ENCODE measurements at regions not wholly inside any gene's neighbourhood (a gene's known extent, or its start where the extent isn't known, plus 50 kb on each side); places are given as distances from the start of the nearest gene placed in this dataset.

GRCh38 chr13:50519866-50520265, 323.6 kb downstream of the DLEU7 start:
- no peak overlapping the region for H3K27ac ChIP-seq (ENCODE audit: low read depth, low read length)
- H3K4me1 ChIP-seq (ENCODE audit: control insufficient read depth, insufficient read depth, low read length) = peaks cover 10% of the 10 kb centered on the region; the same call in 1 of the 2 replicates

GRCh38 chr13:50521006-50521830, 322.3 kb downstream of the DLEU7 start:
- H3K36me3 ChIP-seq (ENCODE audit: control insufficient read depth, insufficient read depth, low read length) = no peaks in the 10 kb centered on the region
- no peak overlapping the region for H3K4me3 ChIP-seq (ENCODE audit: low read depth, low read length)
- no peak overlapping the region for H3K27ac ChIP-seq (ENCODE audit: low read depth, low read length)
- H3K4me1 ChIP-seq (ENCODE audit: control insufficient read depth, insufficient read depth, low read length) = peaks cover 10% of the 10 kb centered on the region; the same call in 1 of the 2 replicates
- no peaks in the 10 kb centered on the region for H3K27me3 ChIP-seq (ENCODE audit: control insufficient read depth, insufficient read depth, low read length)
- H3K9ac ChIP-seq (ENCODE audit: low read depth, low read length) = no peak overlapping the region
- no peaks in the 10 kb centered on the region for H3K9me3 ChIP-seq (ENCODE audit: control insufficient read depth, insufficient read depth, low read length)

More at GRCh38 chr13:50519866-50520265, 323.6 kb downstream of the DLEU7 start:
- Histone ChIP-seq H3K36me3 (ENCODE audit: control insufficient read depth, insufficient read depth, low read length) (no peaks in the 10 kb centered on the region), H3K4me3 (ENCODE audit: low read depth, low read length) (no peak overlapping the region), H3K9ac (ENCODE audit: low read depth, low read length) (no peak overlapping the region), H3K27me3 (ENCODE audit: control insufficient read depth, insufficient read depth, low read length) (no peaks in the 10 kb centered on the region), H3K9me3 (ENCODE audit: control insufficient read depth, insufficient read depth, low read length) (no peaks in the 10 kb centered on the region)

- H3K27ac ChIP-seq (ENCODE audit: low read depth, low read length) = no peak overlapping the region
These were observed 321.7 kb downstream of the DLEU7 start for GRCh38 chr13:50521831-50522149.

GRCh38 chr13:50522506-50522905, 321.0 kb downstream of the DLEU7 start:
- H3K27ac ChIP-seq (ENCODE audit: low read depth, low read length) = no peak overlapping the region
- H3K4me3 ChIP-seq (ENCODE audit: low read depth, low read length) = no peak overlapping the region
- no peak overlapping the region for H3K9ac ChIP-seq (ENCODE audit: low read depth, low read length)
- no peaks in the 10 kb centered on the region for H3K36me3 ChIP-seq (ENCODE audit: control insufficient read depth, insufficient read depth, low read length)
- peaks cover 10% of the 10 kb centered on the region; the same call in 1 of the 2 replicates for H3K4me1 ChIP-seq (ENCODE audit: control insufficient read depth, insufficient read depth, low read length)
- no peaks in the 10 kb centered on the region for H3K9me3 ChIP-seq (ENCODE audit: control insufficient read depth, insufficient read depth, low read length)
- no peaks in the 10 kb centered on the region for H3K27me3 ChIP-seq (ENCODE audit: control insufficient read depth, insufficient read depth, low read length)

More at GRCh38 chr13:50521831-50522149, 321.7 kb downstream of the DLEU7 start:
- H3K36me3 ChIP-seq (ENCODE audit: control insufficient read depth, insufficient read depth, low read length) = no peaks in the 10 kb centered on the region
- no peak overlapping the region for H3K4me3 ChIP-seq (ENCODE audit: low read depth, low read length)
- H3K9ac ChIP-seq (ENCODE audit: low read depth, low read length) = no peak overlapping the region
- no peaks in the 10 kb centered on the region for H3K27me3 ChIP-seq (ENCODE audit: control insufficient read depth, insufficient read depth, low read length)
- peaks cover 10% of the 10 kb centered on the region; the same call in 1 of the 2 replicates for H3K4me1 ChIP-seq (ENCODE audit: control insufficient read depth, insufficient read depth, low read length)
- no peaks in the 10 kb centered on the region for H3K9me3 ChIP-seq (ENCODE audit: control insufficient read depth, insufficient read depth, low read length)

- H3K27ac ChIP-seq (ENCODE audit: low read depth, low read length) = no peak overlapping the region
- peaks cover 6% of the 10 kb centered on the region; the same call in 1 of the 2 replicates for H3K4me1 ChIP-seq (ENCODE audit: control insufficient read depth, insufficient read depth, low read length)
- no peaks in the 10 kb centered on the region for H3K27me3 ChIP-seq (ENCODE audit: control insufficient read depth, insufficient read depth, low read length)
- no peaks in the 10 kb centered on the region for H3K9me3 ChIP-seq (ENCODE audit: control insufficient read depth, insufficient read depth, low read length)
- no peaks in the 10 kb centered on the region for H3K36me3 ChIP-seq (ENCODE audit: control insufficient read depth, insufficient read depth, low read length)
- no peak overlapping the region for H3K4me3 ChIP-seq (ENCODE audit: low read depth, low read length)
- H3K9ac ChIP-seq (ENCODE audit: low read depth, low read length) = no peak overlapping the region
These were observed 320.2 kb downstream of the DLEU7 start for GRCh38 chr13:50523307-50523706.

- Histone ChIP-seq H3K36me3 (ENCODE audit: control insufficient read depth, insufficient read depth, low read length) (no peaks in the 10 kb centered on the region), H3K4me3 (ENCODE audit: low read depth, low read length) (no peak overlapping the region), H3K4me1 (ENCODE audit: control insufficient read depth, insufficient read depth, low read length) (peaks cover 14% of the 10 kb centered on the region), H3K9me3 (ENCODE audit: control insufficient read depth, insufficient read depth, low read length) (no peaks in the 10 kb centered on the region), H3K9ac (ENCODE audit: low read depth, low read length) (no peak overlapping the region), H3K27ac (ENCODE audit: low read depth, low read length) (no peak overlapping the region), H3K27me3 (ENCODE audit: control insufficient read depth, insufficient read depth, low read length) (no peaks in the 10 kb centered on the region)
These were observed 318.9 kb downstream of the DLEU7 start for GRCh38 chr13:50524560-50524959.

- no peak overlapping the region for H3K9ac ChIP-seq (ENCODE audit: low read depth, low read length)
- no peak overlapping the region for H3K4me3 ChIP-seq (ENCODE audit: low read depth, low read length)
- no peaks in the 10 kb centered on the region for H3K36me3 ChIP-seq (ENCODE audit: control insufficient read depth, insufficient read depth, low read length)
- no peaks in the 10 kb centered on the region for H3K27me3 ChIP-seq (ENCODE audit: control insufficient read depth, insufficient read depth, low read length)
- peaks cover 12% of the 10 kb centered on the region for H3K4me1 ChIP-seq (ENCODE audit: control insufficient read depth, insufficient read depth, low read length)
- no peak overlapping the region for H3K27ac ChIP-seq (ENCODE audit: low read depth, low read length)
- no peaks in the 10 kb centered on the region for H3K9me3 ChIP-seq (ENCODE audit: control insufficient read depth, insufficient read depth, low read length)
These were observed 316.8 kb downstream of the DLEU7 start for GRCh38 chr13:50526661-50527071.

GRCh38 chr13:50527188-50527587, 316.3 kb downstream of the DLEU7 start:
- Histone ChIP-seq H3K9me3 (ENCODE audit: control insufficient read depth, insufficient read depth, low read length) (no peaks in the 10 kb centered on the region), H3K27ac (ENCODE audit: low read depth, low read length) (no peak overlapping the region), H3K4me1 (ENCODE audit: control insufficient read depth, insufficient read depth, low read length) (peaks cover 10% of the 10 kb centered on the region)

GRCh38 chr13:50527612-50528509, 315.6 kb downstream of the DLEU7 start:
- no peaks in the 10 kb centered on the region for H3K36me3 ChIP-seq (ENCODE audit: control insufficient read depth, insufficient read depth, low read length)
- H3K27ac ChIP-seq (ENCODE audit: low read depth, low read length) = no peak overlapping the region
- H3K27me3 ChIP-seq (ENCODE audit: control insufficient read depth, insufficient read depth, low read length) = no peaks in the 10 kb centered on the region
- H3K9me3 ChIP-seq (ENCODE audit: control insufficient read depth, insufficient read depth, low read length) = no peaks in the 10 kb centered on the region
- no peak overlapping the region for H3K9ac ChIP-seq (ENCODE audit: low read depth, low read length)
- peaks cover 10% of the 10 kb centered on the region for H3K4me1 ChIP-seq (ENCODE audit: control insufficient read depth, insufficient read depth, low read length)
- no peak overlapping the region for H3K4me3 ChIP-seq (ENCODE audit: low read depth, low read length)

More at GRCh38 chr13:50527188-50527587, 316.3 kb downstream of the DLEU7 start:
- Histone ChIP-seq H3K36me3 (ENCODE audit: control insufficient read depth, insufficient read depth, low read length) (no peaks in the 10 kb centered on the region), H3K4me3 (ENCODE audit: low read depth, low read length) (no peak overlapping the region), H3K9ac (ENCODE audit: low read depth, low read length) (no peak overlapping the region), H3K27me3 (ENCODE audit: control insufficient read depth, insufficient read depth, low read length) (no peaks in the 10 kb centered on the region)

GRCh38 chr13:50529154-50529882, 314.2 kb downstream of the DLEU7 start:
- no peak overlapping the region for H3K4me3 ChIP-seq (ENCODE audit: low read depth, low read length)
- H3K27me3 ChIP-seq (ENCODE audit: control insufficient read depth, insufficient read depth, low read length) = no peaks in the 10 kb centered on the region
- H3K27ac ChIP-seq (ENCODE audit: low read depth, low read length) = no peak overlapping the region
- no peak overlapping the region for H3K9ac ChIP-seq (ENCODE audit: low read depth, low read length)
- no peaks in the 10 kb centered on the region for H3K36me3 ChIP-seq (ENCODE audit: control insufficient read depth, insufficient read depth, low read length)
- H3K9me3 ChIP-seq (ENCODE audit: control insufficient read depth, insufficient read depth, low read length) = no peaks in the 10 kb centered on the region
- H3K4me1 ChIP-seq (ENCODE audit: control insufficient read depth, insufficient read depth, low read length) = peaks cover 10% of the 10 kb centered on the region

Data from HUES48 (cell line).